ENCODE measurements at regions not wholly inside any gene's neighbourhood (a gene's known extent, or its start where the extent isn't known, plus 50 kb on each side); places are given as distances from the start of the nearest gene placed in this dataset.

GRCh38 chr20:21820688-21821087, 115.2 kb downstream of the PAX1 start:
- DNase-seq: no peak

GRCh38 chr20:21820045-21820444, 114.6 kb downstream of the PAX1 start:
- no peak for DNase-seq

GRCh38 chr20:21812379-21812778, 106.9 kb downstream of the PAX1 start:
- DNase-seq: no peak

GRCh38 chr20:21809961-21810523, 104.6 kb downstream of the PAX1 start:
- DNase-seq: no peak

- DNase-seq: peak; percentile 63
Measured at GRCh38 chr20:21808863-21809664, 103.6 kb downstream of the PAX1 start.

- no peak for DNase-seq
Measured at GRCh38 chr20:21808139-21808538, 102.7 kb downstream of the PAX1 start.

- DNase-seq: no peak
Measured at GRCh38 chr20:21804802-21805201, 99.3 kb downstream of the PAX1 start.

GRCh38 chr20:21801193-21801592, 95.7 kb downstream of the PAX1 start:
- no peak for DNase-seq

- no peak for DNase-seq
Measured at GRCh38 chr20:21798384-21798783, 92.9 kb downstream of the PAX1 start.

- peak; percentile 11 for DNase-seq
Measured at GRCh38 chr20:21796059-21796458, 90.6 kb downstream of the PAX1 start.

GRCh38 chr20:21788082-21788481, 82.6 kb downstream of the PAX1 start:
- no peak for DNase-seq

- DNase-seq: no peak
Measured at GRCh38 chr20:21781446-21782075, 76.1 kb downstream of the PAX1 start.

GRCh38 chr20:21780528-21780927, 75.1 kb downstream of the PAX1 start:
- no peak for DNase-seq
